ENCODE measurements at regions not wholly inside any gene's neighbourhood (a gene's known extent, or its start where the extent isn't known, plus 50 kb on each side); places are given as distances from the start of the nearest gene placed in this dataset.

- no peak overlapping the region for H3K4me2 ChIP-seq
- H3K9me3 Mint-ChIP-seq: peaks cover 8% of the 10 kb centered on the region; the same call in 2 of the 3 replicates
- H3K4me1 ChIP-seq (ENCODE audit: insufficient read depth): no peaks in the 10 kb centered on the region
- no peak overlapping the region for H3K4me3 Mint-ChIP-seq
- H3K27ac ChIP-seq (ENCODE audit: low read depth): no peak overlapping the region
- DNase-seq (ENCODE audit: low spot score) (peak; percentile 16), ATAC-seq (no peak)
- H3K4me3 ChIP-seq: no peak overlapping the region
- no peaks in the 10 kb centered on the region for H3K79me2 ChIP-seq (replicated peaks; ENCODE audit: insufficient read depth)
- H2AFZ ChIP-seq: no peak overlapping the region
- TF ChIP-seq NANOG (IDR thresholded peaks at IDR 0.05; ENCODE audit: borderline replicate concordance) (no peak), ZNF462 (CRISPR knock-in tag; IDR thresholded peaks at IDR 0.05) (no peak), CTCF (conservative IDR thresholded peaks at IDR 0.05; ENCODE audit: low read depth in 2 of 2) (no peak), JUNB (IDR thresholded peaks at IDR 0.05; ENCODE audit: unreplicated experiment) (no peak), ETS1 (IDR thresholded peaks at IDR 0.05) (no peak), CREB1 (CRISPR knock-in tag; IDR thresholded peaks at IDR 0.05; ENCODE audit: low read depth) (no peak), EZH2phosphoT487 (IDR thresholded peaks at IDR 0.05; ENCODE audit: unreplicated experiment) (no peak), POLR2AphosphoS5 (IDR thresholded peaks at IDR 0.05; ENCODE audit: low read depth) (no peak), EZH2 (IDR thresholded peaks at IDR 0.05; ENCODE audit: low read depth, unreplicated experiment) (no peak), STAT1 (IDR thresholded peaks at IDR 0.05; ENCODE audit: unreplicated experiment) (no peak)
- no peaks in the 10 kb centered on the region for H3K36me3 ChIP-seq (ENCODE audit: insufficient read depth)
- no peaks in the 10 kb centered on the region for H3F3A ChIP-seq (replicated peaks; ENCODE audit: low read depth)
- H3K4me1 Mint-ChIP-seq: peaks cover 5% of the 10 kb centered on the region
- no peaks in the 10 kb centered on the region for H3K9me2 ChIP-seq (ENCODE audit: insufficient read depth)
- H3K27me3 ChIP-seq (ENCODE audit: insufficient read depth): no peaks in the 10 kb centered on the region
- H3K36me3 Mint-ChIP-seq (ENCODE audit: low read depth): no peaks in the 10 kb centered on the region; the same call in 2 of the 3 replicates
- H4K20me1 ChIP-seq (replicated peaks; ENCODE audit: insufficient read depth): no peaks in the 10 kb centered on the region
- 0 out of 2 replicates have a peak overlapping the region, but pooled peaks have one; percentile 10 for H3K27ac Mint-ChIP-seq
- peaks cover 2% of the 10 kb centered on the region for H3K27me3 Mint-ChIP-seq (ENCODE audit: insufficient read depth, low read depth, poor library complexity)
Measured at GRCh38 chr5:4651806-4652565, 488.1 kb upstream of the ADAMTS16 start.

Measured in GM23338 (cell line).